GM12864 (cell line): ENCODE measurements at regions not wholly inside any gene's neighbourhood (a gene's known extent, or its start where the extent isn't known, plus 50 kb on each side); places are given as distances from the start of the nearest gene placed in this dataset.

Experiments used
- DNase-seq: peaks from one replicate; pipeline ENCODE4 v3.0.0-alpha.2; 2011; ENCODE audit warnings: low read depth
- H3K4me3 ChIP-seq: 2 replicates; pipeline ENCODE4 v1.5.1; 2011; ENCODE audit warnings: mild to moderate bottlenecking, low read depth, low read length, control low read depth
- TF ChIP-seq, protein P1 (sequence below): IDR thresholded peaks from 2 replicates; pipeline ENCODE4 v1.5.1; 2011; ENCODE audit warnings: low read depth, mild to moderate bottlenecking, moderate library complexity, low read length, control low read depth, inconsistent platforms; ENCODE audit errors: missing control alignments

DNA sequence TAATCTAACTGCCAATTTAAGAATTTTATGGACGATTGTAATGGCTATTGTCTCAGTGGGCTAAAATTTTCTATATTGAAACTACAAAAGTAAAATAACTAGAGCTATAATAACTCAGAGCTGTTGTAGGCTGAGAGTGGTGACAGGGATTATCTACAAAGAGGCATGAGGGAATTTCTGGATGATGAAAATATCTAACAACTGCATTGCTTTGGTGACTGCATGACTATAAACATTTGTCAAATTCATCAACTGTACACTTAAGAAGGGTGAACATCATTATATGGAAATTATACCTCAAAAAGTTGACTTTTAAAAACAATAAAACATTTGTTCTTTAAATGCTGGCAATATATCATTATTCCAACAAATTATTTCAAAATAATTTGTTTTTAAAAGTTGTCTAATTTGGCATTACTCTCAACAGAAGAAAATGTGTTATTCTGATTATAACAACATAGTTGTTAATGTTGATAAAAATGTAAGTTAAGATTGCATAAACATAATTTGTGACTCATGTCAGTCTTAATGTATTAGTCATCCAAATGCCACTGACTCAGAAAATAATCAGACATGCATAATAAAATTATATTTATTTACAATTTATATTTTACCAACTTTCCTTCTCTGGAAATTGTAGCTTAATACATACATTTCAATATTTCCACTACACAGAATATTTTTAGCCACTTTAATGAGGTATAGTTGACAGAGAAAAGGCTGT is 865.1 kb upstream of the VRK2 start:
- H3K4me3 ChIP-seq: no peak overlapping the region
- TF ChIP-seq, protein P1, sequence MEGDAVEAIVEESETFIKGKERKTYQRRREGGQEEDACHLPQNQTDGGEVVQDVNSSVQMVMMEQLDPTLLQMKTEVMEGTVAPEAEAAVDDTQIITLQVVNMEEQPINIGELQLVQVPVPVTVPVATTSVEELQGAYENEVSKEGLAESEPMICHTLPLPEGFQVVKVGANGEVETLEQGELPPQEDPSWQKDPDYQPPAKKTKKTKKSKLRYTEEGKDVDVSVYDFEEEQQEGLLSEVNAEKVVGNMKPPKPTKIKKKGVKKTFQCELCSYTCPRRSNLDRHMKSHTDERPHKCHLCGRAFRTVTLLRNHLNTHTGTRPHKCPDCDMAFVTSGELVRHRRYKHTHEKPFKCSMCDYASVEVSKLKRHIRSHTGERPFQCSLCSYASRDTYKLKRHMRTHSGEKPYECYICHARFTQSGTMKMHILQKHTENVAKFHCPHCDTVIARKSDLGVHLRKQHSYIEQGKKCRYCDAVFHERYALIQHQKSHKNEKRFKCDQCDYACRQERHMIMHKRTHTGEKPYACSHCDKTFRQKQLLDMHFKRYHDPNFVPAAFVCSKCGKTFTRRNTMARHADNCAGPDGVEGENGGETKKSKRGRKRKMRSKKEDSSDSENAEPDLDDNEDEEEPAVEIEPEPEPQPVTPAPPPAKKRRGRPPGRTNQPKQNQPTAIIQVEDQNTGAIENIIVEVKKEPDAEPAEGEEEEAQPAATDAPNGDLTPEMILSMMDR: no peak
- no peak for DNase-seq

DNA sequence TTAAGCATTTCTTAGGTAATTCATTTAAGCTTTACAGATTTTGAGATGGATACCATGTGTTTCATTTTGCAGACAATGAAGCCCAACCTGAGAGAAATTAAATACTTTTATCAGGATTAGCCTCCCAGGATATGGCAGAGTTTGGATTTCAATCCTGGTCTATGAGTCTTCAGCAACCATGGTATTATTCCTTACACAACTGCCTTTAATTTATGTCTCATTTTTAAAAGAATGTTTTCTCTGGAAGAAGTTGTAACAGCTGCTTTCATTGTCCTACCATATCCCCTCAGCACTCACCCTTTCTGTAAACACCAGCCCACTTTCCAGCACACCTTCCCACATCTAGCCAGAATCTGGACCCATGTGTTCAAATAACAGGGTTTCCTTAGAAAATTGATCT is 863.7 kb upstream of the VRK2 start:
- TF ChIP-seq, protein P1: no peak
- no peak overlapping the region for H3K4me3 ChIP-seq

DNA sequence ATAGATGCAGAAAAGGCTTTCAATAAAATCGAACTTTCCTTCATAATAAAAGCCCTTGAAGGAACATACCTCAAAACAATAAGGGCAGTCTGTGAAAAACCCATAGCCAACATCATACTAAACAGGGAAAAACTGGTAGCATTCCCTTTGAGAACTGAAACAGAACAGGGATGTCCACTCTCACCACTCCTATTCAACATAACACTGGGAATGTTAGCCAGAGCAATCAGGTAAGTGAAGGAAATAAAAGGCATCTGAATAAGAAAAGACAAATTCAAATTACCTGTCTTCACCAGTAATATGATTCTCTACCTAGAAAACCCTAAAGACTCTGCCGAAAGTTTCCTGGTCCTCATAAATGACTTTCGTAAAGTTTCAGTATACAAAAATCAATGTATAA is 861.0 kb upstream of the VRK2 start:
- DNase-seq: no peak
- TF ChIP-seq, protein P1: no peak
- no peak overlapping the region for H3K4me3 ChIP-seq

More for the DNA sequence above, 863.7 kb upstream of the VRK2 start:
- DNase-seq: no peak

DNA sequence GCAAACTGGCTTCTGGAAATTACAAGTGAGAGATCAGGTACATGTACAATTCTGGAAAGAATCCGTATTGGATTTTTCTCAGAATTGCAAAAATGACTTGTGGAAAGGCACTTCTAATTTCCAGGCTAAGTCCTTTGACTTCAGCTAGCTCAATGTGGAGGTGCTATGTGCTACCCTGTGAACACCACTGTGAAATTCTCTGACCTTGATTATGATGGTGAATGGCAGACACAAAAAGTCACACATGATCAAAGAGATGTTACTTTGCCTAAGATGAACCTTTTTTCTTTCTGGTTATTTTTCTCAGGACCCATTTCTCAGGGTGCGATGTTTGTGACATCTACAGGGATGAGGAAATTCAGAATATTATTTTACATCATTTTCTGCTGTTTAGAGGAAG is 856.6 kb upstream of the VRK2 start:
- no peak overlapping the region for H3K4me3 ChIP-seq
- no peak for DNase-seq
- TF ChIP-seq, protein P1: no peak

DNA sequence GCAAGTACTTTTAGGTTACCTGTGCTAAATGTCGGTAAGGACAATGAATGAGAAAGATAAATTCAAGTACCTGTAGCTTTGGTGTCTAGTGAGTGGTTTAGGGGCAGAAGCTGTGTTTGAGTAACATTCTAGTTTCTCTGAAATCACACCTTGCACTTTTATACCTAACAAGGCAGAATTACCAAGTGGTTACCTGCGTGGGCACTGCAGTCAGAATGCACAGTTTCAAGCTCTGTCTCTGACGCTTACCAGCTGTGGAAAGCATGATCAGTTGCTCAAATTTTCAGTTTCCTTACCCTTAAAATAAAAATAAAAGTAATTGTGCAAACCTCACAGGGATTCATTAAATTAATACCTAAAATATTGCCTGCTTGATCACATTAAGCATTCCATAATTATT is 846.9 kb upstream of the VRK2 start:
- no peak for DNase-seq
- TF ChIP-seq, protein P1: no peak
- no peak overlapping the region for H3K4me3 ChIP-seq

DNA sequence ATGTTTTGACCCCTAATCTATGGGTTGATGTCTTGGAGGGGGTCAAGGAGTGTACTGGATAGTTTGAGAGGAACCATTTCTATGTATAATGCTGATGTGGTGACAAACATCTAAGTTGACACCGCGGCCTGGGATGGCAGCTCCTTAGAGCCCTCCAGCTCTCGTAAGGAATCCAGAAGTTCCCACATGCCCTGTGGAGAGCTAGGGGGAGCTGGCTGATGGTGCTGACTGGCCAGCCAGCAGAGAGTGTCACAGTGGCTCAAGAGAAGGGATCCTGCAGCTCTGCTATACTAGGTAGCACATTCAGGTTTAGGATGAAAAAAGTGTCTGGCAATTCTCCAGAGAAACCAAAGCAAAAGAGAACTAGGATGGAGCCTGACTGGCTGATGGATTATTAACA is 842.2 kb upstream of the VRK2 start:
- no peak overlapping the region for H3K4me3 ChIP-seq
- TF ChIP-seq, protein P1: no peak
- no peak for DNase-seq

DNA sequence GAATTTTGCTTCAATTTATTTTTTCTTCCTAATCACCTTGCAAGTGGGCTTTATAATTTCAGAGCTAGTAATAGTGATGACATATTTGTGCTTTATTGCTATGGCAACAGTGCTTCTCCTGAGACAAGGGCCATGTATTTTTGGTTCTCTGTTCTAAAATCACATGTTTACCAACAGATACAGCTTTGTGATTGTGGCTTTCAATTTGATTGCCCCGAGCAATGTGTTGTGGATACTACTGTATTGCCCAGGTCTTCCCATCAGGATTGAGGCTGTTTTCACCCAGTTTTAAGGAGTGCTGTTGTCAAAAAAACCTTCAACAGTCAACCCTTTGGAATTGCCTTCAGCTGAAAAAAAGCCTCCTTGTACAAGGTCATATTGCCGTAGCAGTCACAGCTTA is 841.4 kb upstream of the VRK2 start:
- H3K4me3 ChIP-seq: no peak overlapping the region
- TF ChIP-seq, protein P1: no peak
- DNase-seq: no peak
